A673 (cell line): ENCODE measurements at regions not wholly inside any gene's neighbourhood (a gene's known extent, or its start where the extent isn't known, plus 50 kb on each side); places are given as distances from the start of the nearest gene placed in this dataset.
A peak's percentile ranks its signal among the peaks of the same experiment; 100 is the strongest.

ENCODE experiments used
- BruUV-seq: library from RNA; stranded (reverse); fragments of 400-500 nt; replicated peaks from 2 replicates; lab custom pipeline; 2021; lab: Mats Ljungman, UMichigan
- CTCF ChIA-PET: fragments of 300-600 bp; sonication (Branson Sonifier 250); formaldehyde crosslinking; loops from one replicate; lab custom pipeline; 2022; ENCODE audit warnings: antibody characterized with exemption; lab: Charles Lee
- POLR2A ChIA-PET: fragments of 300-600 bp; sonication (Branson Sonifier 250); formaldehyde crosslinking; loops from one replicate; lab custom pipeline; 2022; ENCODE audit warnings: antibody characterized with exemption; ENCODE audit not compliant: low non-redundant PET; lab: Charles Lee
- DNase-seq: peaks from one replicate; pipeline ENCODE4 v3.0.0-alpha.2; 2015; ENCODE audit warnings: low spot score
- H3K27ac ChIP-seq: fragments of 200-600 bp; sonication (generic); 2 replicates; pipeline ENCODE4 v1.5.1; 2016; ENCODE audit warnings: mixed run types, low read depth, mild to moderate bottlenecking, mixed read lengths, antibody characterized with exemption, low read length; ENCODE audit not compliant: poor library complexity, severe bottlenecking
- H3K27me3 ChIP-seq: fragments of 200-600 bp; sonication (generic); replicated peaks from 2 replicates; pipeline ENCODE4 v1.6.1; 2017; ENCODE audit warnings: mixed run types, low read depth, mild to moderate bottlenecking, mixed read lengths, antibody characterized with exemption, low read length; ENCODE audit not compliant: insufficient read depth, poor library complexity
- H3K36me3 ChIP-seq: fragments of 200-600 bp; sonication (generic); 2 replicates; pipeline ENCODE4 v1.6.1; 2016; ENCODE audit warnings: mixed run types, mild to moderate bottlenecking, mixed read lengths, antibody characterized with exemption, low read length; ENCODE audit not compliant: insufficient read depth, poor library complexity, severe bottlenecking
- H3K4me1 ChIP-seq: fragments of 200-600 bp; sonication (generic); 2 replicates; pipeline ENCODE4 v1.6.1; 2017; ENCODE audit warnings: mixed run types, mild to moderate bottlenecking, mixed read lengths, antibody characterized with exemption, low read length; ENCODE audit not compliant: insufficient read depth, poor library complexity, severe bottlenecking
- H3K4me3 ChIP-seq: fragments of 200-600 bp; sonication (generic); 2 replicates; pipeline ENCODE4 v1.5.1; 2016; ENCODE audit warnings: low read depth, mixed run types, mild to moderate bottlenecking, mixed read lengths, low read length; ENCODE audit not compliant: poor library complexity, severe bottlenecking
- H3K9me3 ChIP-seq: fragments of 200-600 bp; sonication (generic); 2 replicates; pipeline ENCODE4 v1.6.1; 2016; ENCODE audit warnings: mixed run types, low read depth, mild to moderate bottlenecking, mixed read lengths, antibody characterized with exemption, low read length; ENCODE audit not compliant: poor library complexity, severe bottlenecking
- CTCF ChIP-seq: fragments of 300-800, 200-600 bp; sonication (generic); conservative IDR thresholded peaks from 2 replicates; pipeline ENCODE4 v1.5.1; 2017; ENCODE audit warnings: low read depth, mild to moderate bottlenecking, antibody characterized with exemption, low read length, moderate library complexity, mixed read lengths
- EZH2 ChIP-seq: fragments of 200-600 bp; sonication (generic); IDR thresholded peaks from 2 replicates; pipeline ENCODE4 v1.6.1; 2017; ENCODE audit warnings: borderline replicate concordance, low read depth, mild to moderate bottlenecking, mixed read lengths, antibody characterized with exemption, low read length; ENCODE audit not compliant: poor library complexity, severe bottlenecking
- intact Hi-C: fragments of 100-400 bp; cut with micrococcal nuclease; formaldehyde crosslinking; loops from one replicate; pipeline ENCODE4 v1.10.0; 2022; ENCODE audit not compliant: unreplicated experiment

DNA sequence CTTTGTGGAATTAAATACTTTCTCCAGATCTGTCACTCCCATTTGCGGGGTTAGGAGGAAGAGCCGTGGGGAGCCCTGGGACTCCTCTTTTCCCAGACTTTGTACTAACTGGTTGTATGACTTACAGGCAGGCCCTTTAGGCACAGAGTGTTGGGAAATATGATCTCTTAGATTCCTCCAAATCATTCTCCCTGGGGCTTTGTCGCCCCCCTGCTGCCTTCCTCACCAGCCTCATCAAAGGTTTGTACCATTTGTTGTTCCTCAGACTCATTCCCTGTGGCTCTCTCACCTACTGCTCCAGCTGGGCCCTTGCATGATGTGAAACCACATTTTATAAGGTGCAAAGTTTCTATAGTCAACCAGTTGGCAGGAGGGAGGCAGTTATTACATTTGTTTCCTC is 56.4 kb downstream of the CRYGS start:
- CTCF ChIA-PET = no interaction called here
- no peak overlapping the region for H3K4me3 ChIP-seq
- TF ChIP-seq EZH2 (no peak), CTCF (no peak)
- H3K27ac ChIP-seq = no peak overlapping the region
- intact Hi-C loops = no loop called here
- H3K36me3 ChIP-seq = no peaks in the 10 kb centered on the region
- no peaks in the 10 kb centered on the region for H3K9me3 ChIP-seq
- peak; percentile 21 for DNase-seq
- no TSS peak for BruUV-seq
- POLR2A ChIA-PET = no interaction called here
- peaks cover 5% of the 10 kb centered on the region for H3K27me3 ChIP-seq
- H3K4me1 ChIP-seq = no peaks in the 10 kb centered on the region

GRCh38 chr3:186487037-186487436 is 57.1 kb downstream of the CRYGS start:
- intact Hi-C loops = no loop called here
- no peaks in the 10 kb centered on the region for H3K36me3 ChIP-seq
- no peaks in the 10 kb centered on the region for H3K4me1 ChIP-seq
- no peak overlapping the region for H3K27ac ChIP-seq
- ChIA-PET POLR2A (no interaction called here), CTCF (no interaction called here)
- BruUV-seq = no TSS peak
- H3K4me3 ChIP-seq = no peak overlapping the region
- peaks cover 5% of the 10 kb centered on the region for H3K27me3 ChIP-seq
- no peak for DNase-seq
- TF ChIP-seq EZH2 (no peak), CTCF (no peak)
- H3K9me3 ChIP-seq = no peaks in the 10 kb centered on the region

GRCh38 chr3:186483611-186484340 is 60.4 kb downstream of the CRYGS start:
- DNase-seq = no peak
- TF ChIP-seq EZH2 = no peak
- no peaks in the 10 kb centered on the region for H3K4me1 ChIP-seq
- no peak overlapping the region for H3K27ac ChIP-seq
- H3K36me3 ChIP-seq = no peaks in the 10 kb centered on the region
- no peaks in the 10 kb centered on the region for H3K9me3 ChIP-seq
- no TSS peak for BruUV-seq
- no peaks in the 10 kb centered on the region for H3K27me3 ChIP-seq
- H3K4me3 ChIP-seq = no peak overlapping the region
- intact Hi-C loops = no loop called here
- ChIA-PET POLR2A (no interaction called here), CTCF (no interaction called here)

DNA sequence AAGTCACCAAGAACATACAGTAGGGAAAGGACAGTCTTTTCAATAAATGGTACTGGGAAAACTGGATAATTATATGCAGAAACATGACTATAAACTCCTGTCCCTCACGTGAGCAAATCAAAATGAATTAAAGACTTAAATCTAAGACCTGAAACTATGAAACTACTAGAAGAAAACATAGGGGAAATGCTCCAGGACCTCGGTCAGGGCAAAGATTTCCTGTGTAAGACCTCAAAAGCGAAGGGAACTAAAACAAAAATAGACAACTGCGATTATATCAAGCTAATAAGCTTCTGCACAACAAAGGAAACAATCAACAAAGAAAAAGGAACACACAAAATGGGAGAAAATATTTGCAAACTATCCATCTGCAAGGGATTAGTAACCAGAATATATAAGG is 62.7 kb downstream of the CRYGS start:
- Histone ChIP-seq H3K27me3 (no peaks in the 10 kb centered on the region), H3K9me3 (no peaks in the 10 kb centered on the region), H3K4me3 (no peak overlapping the region), H3K27ac (no peak overlapping the region), H3K36me3 (no peaks in the 10 kb centered on the region), H3K4me1 (no peaks in the 10 kb centered on the region)
- TF ChIP-seq CTCF = no peak
- TF ChIP-seq EZH2 = no peak
- ChIA-PET CTCF (interaction anchor here (0.6 kb wide), 1 partner anchor 325 kb away, joined by 3 read pairs; no protein-coding TSS in a partner anchor), POLR2A (no interaction called here)
- DNase-seq = no peak
- BruUV-seq = no TSS peak
- intact Hi-C loops = no loop called here
